GM21515 (cell line): ENCODE measurements at regions not wholly inside any gene's neighbourhood (a gene's known extent, or its start where the extent isn't known, plus 50 kb on each side); places are given as distances from the start of the nearest gene placed in this dataset.

Experiments
- ATAC-seq: cut with Tn5 transposase; IDR thresholded peaks from one replicate; pipeline ENCODE4 v1.9.1; 2021; ENCODE audit not compliant: unreplicated experiment

GRCh38 chr1:56229186-56229585, 350.2 kb downstream of the PLPP3 start:
- ATAC-seq, result no peak

- no peak for ATAC-seq
Observed at GRCh38 chr1:56227886-56228285, 351.5 kb downstream of the PLPP3 start.

- no peak for ATAC-seq
Observed at GRCh38 chr1:56227401-56227800, 352.0 kb downstream of the PLPP3 start.

DNA sequence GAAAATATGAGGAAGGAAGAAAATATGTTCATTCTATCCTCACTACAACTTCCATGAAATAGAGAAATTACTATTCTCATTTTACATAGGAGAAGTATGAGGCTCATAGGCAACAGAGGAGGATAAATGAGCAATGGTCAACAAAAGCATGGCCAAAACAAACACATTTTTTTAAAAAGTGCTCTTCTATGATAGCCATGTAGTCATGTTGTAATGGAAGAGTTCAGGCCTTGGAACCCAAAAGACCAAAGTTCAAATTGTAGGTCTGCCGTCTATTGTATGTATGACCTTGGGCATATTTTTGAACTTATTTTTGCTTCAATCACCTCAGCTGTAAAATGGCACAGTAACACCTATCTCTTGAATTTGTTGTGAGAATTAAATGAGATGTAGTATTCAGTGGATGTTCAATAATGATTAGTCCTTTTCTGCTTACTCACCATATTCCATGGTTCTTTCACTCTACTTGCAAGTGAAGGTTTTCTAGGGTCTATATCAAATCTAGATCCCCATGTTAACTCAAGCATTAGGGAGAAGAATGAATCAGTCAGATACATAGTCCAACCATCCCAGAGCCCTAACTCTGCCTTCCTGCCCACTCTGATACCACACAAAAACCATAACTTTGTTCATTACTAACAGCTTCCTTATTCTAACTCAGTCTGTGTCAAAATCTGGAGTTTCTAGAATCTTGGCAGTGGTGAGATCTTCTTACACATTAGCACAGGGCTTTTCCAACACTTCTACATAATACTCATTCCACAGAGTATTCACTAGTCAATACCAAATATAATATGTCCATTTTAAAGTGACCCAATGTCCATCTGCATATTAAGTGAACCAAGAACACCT, 353.2 kb downstream of the PLPP3 start:
- no peak for ATAC-seq

DNA sequence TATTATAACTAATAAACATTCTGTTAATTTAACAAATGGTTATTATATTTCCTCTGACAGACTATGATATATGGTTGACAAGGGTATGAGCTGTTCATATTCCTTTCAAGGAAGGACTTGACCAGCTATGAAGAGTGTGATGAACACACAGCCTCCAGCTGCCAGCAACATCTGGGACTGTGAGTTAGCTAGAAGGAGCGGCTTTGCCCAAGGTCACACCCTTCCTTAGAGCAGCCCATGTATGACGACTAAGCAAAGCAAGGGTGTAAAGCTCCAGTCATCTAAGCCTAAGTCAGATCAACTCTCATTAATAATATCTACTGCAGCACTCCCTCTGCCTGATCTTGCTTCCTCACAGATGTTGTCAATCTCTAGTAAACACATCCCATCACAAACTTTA, 355.4 kb downstream of the PLPP3 start:
- no peak for ATAC-seq

- no peak for ATAC-seq
Observed at GRCh38 chr1:56222914-56223540, 356.3 kb downstream of the PLPP3 start.

GRCh38 chr1:56220021-56220420, 359.3 kb downstream of the PLPP3 start:
- ATAC-seq, result no peak

GRCh38 chr1:56218023-56218422, 361.3 kb downstream of the PLPP3 start:
- ATAC-seq, result no peak

DNA sequence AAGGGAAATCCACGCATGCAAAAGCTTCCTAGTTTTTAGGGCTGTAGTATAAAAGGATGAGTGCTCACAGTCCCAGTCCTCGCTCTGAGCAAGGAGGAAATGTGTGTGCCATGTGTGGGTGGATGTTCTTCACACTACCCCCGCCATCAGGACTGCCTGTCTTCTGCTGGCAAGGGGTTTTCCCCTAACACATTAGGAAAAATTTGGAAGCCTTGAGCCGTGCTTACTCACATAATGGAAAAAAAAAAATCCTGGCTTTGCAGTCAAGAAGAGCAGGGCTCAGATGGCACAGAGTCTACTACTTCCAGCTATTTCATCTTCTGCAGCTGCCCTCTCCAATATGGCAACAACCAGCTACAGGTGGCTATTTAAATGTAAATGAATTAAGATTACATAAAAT, 363.1 kb downstream of the PLPP3 start:
- no peak for ATAC-seq

- ATAC-seq, result no peak
Observed at GRCh38 chr1:56215771-56216170, 363.6 kb downstream of the PLPP3 start.

DNA sequence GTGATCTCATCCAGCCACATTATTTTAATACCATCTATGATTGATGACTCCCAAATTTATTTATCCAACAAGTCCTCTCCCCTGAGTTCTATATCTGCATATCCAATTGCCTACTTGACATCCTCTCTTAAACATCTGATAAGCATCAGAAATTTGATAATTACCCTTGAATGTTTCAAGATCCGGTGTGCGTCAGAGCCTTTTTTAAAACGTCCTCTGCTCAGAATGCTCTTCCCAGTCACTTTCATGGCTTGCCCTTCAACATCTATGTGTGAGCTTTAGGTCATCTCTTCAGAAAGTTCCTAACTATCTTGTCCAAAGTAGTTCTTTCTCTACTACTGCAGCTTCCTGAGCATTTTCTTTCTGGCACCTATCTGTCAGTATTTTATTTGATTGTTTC, 364.3 kb downstream of the PLPP3 start:
- no peak for ATAC-seq

GRCh38 chr1:56213068-56213467, 366.3 kb downstream of the PLPP3 start:
- ATAC-seq, result no peak

DNA sequence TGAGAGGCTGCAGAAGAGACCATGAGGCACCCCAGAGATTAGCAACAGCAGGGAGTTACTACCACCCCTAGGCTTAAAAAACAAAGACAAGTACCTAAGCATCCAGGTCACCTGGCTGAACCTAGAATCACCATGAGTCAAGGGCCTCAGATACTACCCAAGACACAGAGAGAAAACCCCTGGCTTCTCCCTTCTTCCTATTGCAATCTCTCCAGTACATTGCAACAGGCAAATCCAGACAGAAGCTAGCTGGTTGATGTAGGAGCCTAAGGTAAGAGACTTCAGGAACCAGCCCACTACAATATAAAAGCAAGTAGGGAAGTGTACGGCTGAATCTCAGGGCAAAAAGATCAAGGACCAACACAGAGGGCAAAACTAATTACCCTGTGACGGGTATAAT, 367.2 kb downstream of the PLPP3 start:
- no peak for ATAC-seq

- no peak for ATAC-seq
Observed at GRCh38 chr1:56206391-56206790, 373.0 kb downstream of the PLPP3 start.

DNA sequence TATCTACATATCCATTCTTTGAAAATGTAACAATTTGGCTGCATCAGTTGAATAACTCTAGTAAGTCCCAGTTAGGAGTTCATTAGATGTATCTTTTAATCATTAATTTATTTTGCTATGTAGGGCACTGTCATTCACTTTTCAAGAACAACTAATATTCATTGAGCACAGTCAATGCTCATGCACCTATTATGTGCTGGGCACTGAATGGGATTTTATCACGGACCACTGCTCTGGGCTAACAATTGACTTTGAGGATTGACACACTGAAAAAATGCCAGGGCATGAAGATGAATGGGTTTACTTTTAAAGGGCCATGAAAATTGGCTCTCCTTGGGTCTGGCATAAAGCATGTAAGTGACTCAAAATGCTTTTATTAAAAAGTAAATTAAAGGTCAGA, 375.2 kb downstream of the PLPP3 start:
- no peak for ATAC-seq

DNA sequence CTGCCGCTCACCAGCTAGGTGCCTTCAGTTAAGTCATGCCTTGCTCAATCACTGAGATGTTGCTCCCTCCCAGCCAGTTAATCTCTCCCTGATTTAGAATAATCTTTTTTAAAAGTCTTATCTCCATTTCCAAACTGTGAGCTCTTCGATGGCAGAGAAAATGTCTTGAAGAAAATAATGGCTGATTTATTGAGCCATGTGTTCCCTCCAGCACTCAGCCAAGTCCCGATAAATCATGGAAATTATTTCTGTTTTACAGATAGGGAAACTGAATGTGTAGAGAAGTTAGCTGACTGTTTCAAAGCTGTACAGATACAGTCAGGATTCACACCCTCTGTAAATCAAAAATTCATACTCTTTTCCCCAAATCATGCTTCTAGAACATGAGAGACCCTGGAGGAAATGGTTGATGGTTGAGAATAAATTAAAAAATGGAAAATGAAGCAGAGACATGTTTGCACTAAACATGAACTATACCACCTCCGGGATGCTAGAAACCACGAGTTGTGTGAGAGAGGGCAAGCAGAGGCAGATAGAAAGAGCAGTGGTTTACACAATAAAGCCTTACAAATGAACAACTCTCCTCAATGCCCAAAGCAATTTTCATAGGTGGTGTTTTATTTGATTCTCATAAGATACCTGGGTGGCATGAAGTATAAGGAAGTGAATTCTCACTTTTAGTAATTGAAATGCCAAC, 376.4 kb downstream of the PLPP3 start:
- no peak for ATAC-seq

DNA sequence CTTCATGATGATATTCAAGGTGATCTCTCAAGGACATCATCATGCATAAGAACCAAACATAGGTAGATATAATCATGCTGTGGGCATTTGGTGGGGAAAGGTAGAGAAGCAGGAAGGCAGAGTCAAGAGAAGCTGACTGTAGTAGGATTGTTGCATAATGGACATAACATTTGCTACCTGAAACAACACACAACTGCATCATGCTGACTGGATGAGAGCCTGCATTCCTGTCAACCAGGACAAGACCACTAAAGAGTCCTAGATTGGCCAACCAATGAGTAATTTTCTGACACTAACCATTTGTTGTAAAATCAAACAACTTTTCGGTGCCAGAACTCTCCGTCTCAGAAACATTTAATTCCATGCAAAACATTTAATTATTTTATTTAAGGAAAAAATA, 377.2 kb downstream of the PLPP3 start:
- ATAC-seq, result no peak

- ATAC-seq, result no peak
Observed at GRCh38 chr1:56200896-56201295, 378.5 kb downstream of the PLPP3 start.

DNA sequence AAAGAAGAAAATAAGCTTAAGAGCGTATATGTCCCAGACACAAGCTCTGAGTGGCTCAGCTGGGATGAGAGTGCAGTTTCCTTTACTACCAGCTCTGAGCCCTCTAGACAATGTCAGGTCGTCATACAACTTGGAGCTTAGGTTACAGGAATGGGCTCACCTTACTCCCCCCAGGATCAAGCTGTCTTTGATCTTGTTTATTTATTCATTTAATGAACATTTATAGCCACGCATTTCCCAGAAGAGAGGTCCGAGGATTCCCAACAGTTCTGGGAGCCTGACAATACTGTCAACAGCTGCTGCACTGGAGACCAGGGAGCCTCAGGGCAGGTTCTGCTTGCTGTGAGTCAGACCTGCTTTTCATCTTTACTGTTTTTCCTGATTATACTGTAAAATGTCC, 378.9 kb downstream of the PLPP3 start:
- ATAC-seq, result no peak

- no peak for ATAC-seq
Observed at GRCh38 chr1:56199956-56200355, 379.4 kb downstream of the PLPP3 start.

- ATAC-seq, result no peak
Observed at GRCh38 chr1:56199061-56199460, 380.3 kb downstream of the PLPP3 start.

GRCh38 chr1:56197946-56198345, 381.4 kb downstream of the PLPP3 start:
- no peak for ATAC-seq
